NT2/D1 (cell line): ENCODE measurements at regions not wholly inside any gene's neighbourhood (a gene's known extent, or its start where the extent isn't known, plus 50 kb on each side); places are given as distances from the start of the nearest gene placed in this dataset.

Source experiments
- SUZ12 ChIP-seq: IDR thresholded peaks from 2 replicates; pipeline ENCODE4 v1.6.1; 2011; ENCODE audit not compliant: insufficient read length, insufficient read depth; ENCODE audit errors: extremely low read depth
- ZNF274 ChIP-seq: IDR thresholded peaks from 2 replicates; pipeline ENCODE4 v1.6.1; 2011; ENCODE audit warnings: mild to moderate bottlenecking, low read depth, low read length

DNA sequence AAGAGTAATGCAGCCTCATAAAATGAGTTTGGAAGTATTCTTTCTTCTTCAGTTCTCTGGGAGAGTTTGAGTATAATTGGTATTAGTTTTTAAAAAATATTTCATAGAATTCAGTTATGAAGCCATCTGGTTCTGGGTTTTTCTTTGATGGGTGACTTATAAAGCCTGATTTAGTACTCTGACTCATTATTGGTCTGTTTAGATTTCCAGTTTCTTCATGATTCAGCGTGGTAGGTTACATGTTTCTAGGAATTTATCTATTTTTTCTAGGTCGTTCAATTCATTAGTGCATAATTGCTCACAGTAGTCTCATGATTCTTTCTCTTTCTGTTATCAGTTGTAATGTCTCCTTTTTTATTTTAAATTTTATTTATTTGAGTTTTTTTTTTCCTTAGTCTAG is 111.2 kb downstream of the CEP44 start:
- TF ChIP-seq ZNF274 (no peak), SUZ12 (no peak)
